Left ventricle myocardium inferior (tissue), 1 donor: ENCODE measurements at regions not wholly inside any gene's neighbourhood (a gene's known extent, or its start where the extent isn't known, plus 50 kb on each side); places are given as distances from the start of the nearest gene placed in this dataset.

ENCODE experiments used
- DNase-seq: peaks from one replicate; pipeline ENCODE4 v3.0.0-alpha.2; 2020
- H3K27ac ChIP-seq: fragments of 200-600 bp; replicated peaks from 2 replicates; pipeline ENCODE4 v1.8.0; 2021
- H3K27me3 ChIP-seq: fragments of 200-600 bp; 2 replicates; pipeline ENCODE4 v1.8.0; 2021; ENCODE audit warnings: low read depth
- H3K36me3 ChIP-seq: fragments of 200-600 bp; 2 replicates; pipeline ENCODE4 v1.8.0; 2021
- H3K4me1 ChIP-seq: fragments of 200-600 bp; 2 replicates; pipeline ENCODE4 v1.8.0; 2021
- H3K4me3 ChIP-seq: fragments of 200-600 bp; 2 replicates; pipeline ENCODE4 v1.8.0; 2021; ENCODE audit warnings: mild to moderate bottlenecking, moderate library complexity
- H3K9me3 ChIP-seq: fragments of 200-600 bp; replicated peaks from 2 replicates; pipeline ENCODE4 v1.8.0; 2021
- CTCF ChIP-seq: fragments of 200-600 bp; IDR thresholded peaks from 2 replicates; pipeline ENCODE4 v1.8.0; 2021; ENCODE audit warnings: antibody characterized with exemption, mild to moderate bottlenecking, borderline replicate concordance
- intact Hi-C: fragments of 100-400 bp; cut with micrococcal nuclease; formaldehyde crosslinking; loops from one replicate; pipeline ENCODE4 v1.11.0; 2022
- donor health status: DM: no; HTN: yes; CAD: no; lungs with severe emphysema.

DNA sequence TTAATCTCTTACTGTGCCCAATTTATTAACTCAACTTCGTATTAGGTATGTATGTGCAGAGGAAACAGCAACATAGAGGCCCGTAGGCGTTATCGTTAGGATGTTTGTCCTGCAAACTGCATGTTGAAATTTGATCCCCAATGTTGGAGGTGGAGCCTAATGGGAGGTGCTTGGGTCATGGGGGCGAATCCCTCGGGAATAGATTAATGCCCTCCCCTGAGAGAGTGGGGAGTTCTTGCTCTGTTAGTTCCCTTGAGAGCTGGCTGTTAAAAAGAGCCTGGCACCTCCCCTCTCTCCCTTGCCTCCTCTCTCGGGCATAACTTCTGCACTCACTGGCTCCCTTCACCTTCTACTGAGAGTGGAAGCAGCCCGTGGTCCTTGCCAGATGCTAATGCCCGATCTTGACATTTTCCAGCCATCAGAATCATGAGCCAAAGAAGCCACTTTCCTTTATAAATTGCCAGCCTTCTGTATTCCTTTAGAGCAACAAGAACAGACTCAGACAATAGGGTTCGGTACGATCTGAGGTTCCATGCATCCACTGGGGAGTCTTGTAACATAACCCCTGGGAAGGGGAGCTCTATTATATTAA, 149.0 kb upstream of the RAB4A start:
- H3K4me3 ChIP-seq: no peak overlapping the region
- H3K4me1 ChIP-seq: peaks cover 10% of the 10 kb centered on the region
- no peak for DNase-seq
- no peak for TF ChIP-seq CTCF
- H3K36me3 ChIP-seq: no peaks in the 10 kb centered on the region
- intact Hi-C loops: no loop called here
- peaks cover 4% of the 10 kb centered on the region for H3K27me3 ChIP-seq
- H3K9me3 ChIP-seq: no peaks in the 10 kb centered on the region
- H3K27ac ChIP-seq: no peak overlapping the region

DNA sequence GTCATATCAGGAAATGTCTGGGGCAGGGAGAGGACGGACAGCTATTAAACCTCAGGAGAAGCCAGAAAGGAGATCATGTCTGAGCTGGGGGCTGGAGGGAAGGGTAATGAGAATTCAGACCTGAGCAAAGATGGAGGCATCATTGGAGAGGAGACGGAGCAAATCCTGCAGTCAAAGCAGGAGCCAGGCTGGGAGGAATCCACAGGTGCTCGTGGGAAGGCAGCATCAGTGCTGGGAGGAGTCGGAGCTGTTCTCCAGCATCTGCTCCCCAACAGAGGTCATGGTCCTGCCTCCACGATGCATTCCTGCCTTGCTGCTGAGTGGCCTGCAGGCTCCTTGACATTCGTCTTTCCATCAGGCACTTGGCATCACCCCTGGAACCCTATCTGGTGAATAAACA, 148.3 kb upstream of the RAB4A start:
- Histone ChIP-seq H3K9me3 (no peaks in the 10 kb centered on the region), H3K27ac (no peak overlapping the region), H3K27me3 (peaks cover 4% of the 10 kb centered on the region), H3K36me3 (no peaks in the 10 kb centered on the region), H3K4me1 (peaks cover 7% of the 10 kb centered on the region), H3K4me3 (no peak overlapping the region)
- no peak for DNase-seq
- no peak for TF ChIP-seq CTCF
- intact Hi-C loops: no loop called here

DNA sequence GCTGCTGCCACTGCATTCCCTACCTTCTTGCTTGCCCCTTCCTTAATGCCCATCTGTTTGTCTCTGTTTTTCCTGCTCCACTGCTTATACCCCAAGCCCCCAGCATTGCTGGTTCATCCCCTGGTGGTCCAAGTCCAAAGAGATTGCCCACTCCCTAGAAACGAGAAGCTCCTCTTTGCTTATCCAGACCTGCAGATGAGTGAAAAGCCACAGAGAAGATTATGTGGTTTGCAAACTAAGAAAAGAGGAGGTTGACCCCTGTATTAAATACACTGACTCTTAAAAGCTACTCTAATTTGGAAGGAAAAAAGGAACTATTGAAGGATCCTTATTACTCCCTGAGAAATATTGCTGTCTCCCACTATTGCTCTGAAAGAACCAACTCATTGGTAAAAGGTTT, 146.8 kb upstream of the RAB4A start:
- intact Hi-C loops: no loop called here

GRCh38 chr1:229124520-229125124, 146.3 kb upstream of the RAB4A start:
- H3K4me3 ChIP-seq: no peak overlapping the region
- TF ChIP-seq CTCF: no peak
- intact Hi-C loops: no loop called here

More for the DNA sequence above, 146.8 kb upstream of the RAB4A start:
- no peak for TF ChIP-seq CTCF
- no peak overlapping the region for H3K27ac ChIP-seq
- H3K27me3 ChIP-seq: peaks cover 4% of the 10 kb centered on the region
- DNase-seq: no peak
- H3K4me1 ChIP-seq: peaks cover 12% of the 10 kb centered on the region
- no peaks in the 10 kb centered on the region for H3K36me3 ChIP-seq
- H3K4me3 ChIP-seq: no peak overlapping the region
- no peaks in the 10 kb centered on the region for H3K9me3 ChIP-seq

GRCh38 chr1:229127301-229127700, 143.6 kb upstream of the RAB4A start:
- no peak for TF ChIP-seq CTCF
- DNase-seq: no peak
- Histone ChIP-seq H3K36me3 (no peaks in the 10 kb centered on the region), H3K4me1 (peaks cover 16% of the 10 kb centered on the region), H3K9me3 (no peaks in the 10 kb centered on the region), H3K27me3 (peaks cover 14% of the 10 kb centered on the region), H3K27ac (no peak overlapping the region), H3K4me3 (no peak overlapping the region)
- intact Hi-C loops: no loop called here

More at GRCh38 chr1:229124520-229125124, 146.3 kb upstream of the RAB4A start:
- Histone ChIP-seq H3K4me1 (peaks cover 15% of the 10 kb centered on the region), H3K36me3 (no peaks in the 10 kb centered on the region), H3K9me3 (no peaks in the 10 kb centered on the region), H3K27ac (no peak overlapping the region), H3K27me3 (peaks cover 5% of the 10 kb centered on the region)
- DNase-seq: no peak
